ENCODE measurements at regions not wholly inside any gene's neighbourhood (a gene's known extent, or its start where the extent isn't known, plus 50 kb on each side); places are given as distances from the start of the nearest gene placed in this dataset.

DNA sequence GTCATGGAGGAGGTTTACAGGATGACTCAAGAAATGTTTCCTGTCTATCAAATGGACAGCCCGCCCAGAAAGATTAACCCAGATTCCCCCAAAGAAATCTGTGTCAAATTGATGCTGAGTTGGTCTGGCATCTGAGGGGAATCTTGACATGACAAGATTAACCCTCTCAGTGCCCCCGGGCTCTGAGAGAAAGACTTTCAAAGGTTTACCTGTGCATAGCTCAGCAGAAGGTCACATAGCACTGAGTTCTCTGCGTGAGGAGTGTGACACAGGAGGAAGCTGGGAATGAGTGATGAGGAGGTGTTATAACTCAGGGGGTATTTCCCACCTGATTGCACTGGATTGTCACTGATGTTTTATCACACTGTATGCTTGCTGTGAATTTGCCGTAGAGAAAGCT lies 601.2 kb downstream of the DHX35 start:
- no peaks in the 10 kb centered on the region for H3K4me1 ChIP-seq (ENCODE audit: insufficient read depth)
- no peak overlapping the region for H3K4me2 ChIP-seq (ENCODE audit: unreplicated experiment)
- H3K27me3 ChIP-seq (replicated peaks; ENCODE audit: insufficient read depth), result no peaks in the 10 kb centered on the region
- 61 to 63% methylated on average over 4 of the region's 4 CpGs for WGBS, 2 experiments (ENCODE audit: low coverage in 1 of 2, low lambda C conversion rate in 2 of 2, missing lambda C conversion rate in 2 of 2)
- no peaks in the 10 kb centered on the region for H3K36me3 ChIP-seq (ENCODE audit: low read depth)
- DNase-seq, result no peak
- no peak overlapping the region for H2AFZ ChIP-seq
- no peaks in the 10 kb centered on the region for H3K9me2 ChIP-seq (ENCODE audit: insufficient read depth)
- no peaks in the 10 kb centered on the region for H3K79me2 ChIP-seq (ENCODE audit: insufficient read depth)
- no peaks in the 10 kb centered on the region for H3K9me3 ChIP-seq (ENCODE audit: low read depth)
- no peak overlapping the region for H3K9ac ChIP-seq
- no peaks in the 10 kb centered on the region for H4K20me1 ChIP-seq (ENCODE audit: insufficient read depth)
- no peak overlapping the region for H3K4me3 ChIP-seq
- TF ChIP-seq EZH2phosphoT487 (IDR thresholded peaks at IDR 0.05; ENCODE audit: insufficient read depth, low read depth) (no peak), EZH2 (IDR thresholded peaks at IDR 0.05; ENCODE audit: insufficient read depth, poor library complexity, severe bottlenecking) (no peak)
- no peaks in the 10 kb centered on the region for H3F3A ChIP-seq (ENCODE audit: insufficient read depth)
- H3K27ac ChIP-seq, result no peak overlapping the region
- in situ Hi-C loops (cut with MboI), result no loop called here

- H3K9me2 ChIP-seq (ENCODE audit: insufficient read depth), result no peaks in the 10 kb centered on the region
- H3K79me2 ChIP-seq (ENCODE audit: insufficient read depth), result no peaks in the 10 kb centered on the region
- TF ChIP-seq EZH2 (IDR thresholded peaks at IDR 0.05; ENCODE audit: insufficient read depth, poor library complexity, severe bottlenecking) (no peak), EZH2phosphoT487 (IDR thresholded peaks at IDR 0.05; ENCODE audit: insufficient read depth, low read depth) (no peak)
- H3K4me2 ChIP-seq (ENCODE audit: unreplicated experiment), result no peak overlapping the region
- 40 to 42% methylated on average over 3 of the region's 3 CpGs for WGBS, 2 experiments (ENCODE audit: low coverage in 1 of 2, low lambda C conversion rate in 2 of 2, missing lambda C conversion rate in 2 of 2)
- H4K20me1 ChIP-seq (ENCODE audit: insufficient read depth), result no peaks in the 10 kb centered on the region
- H3K4me3 ChIP-seq, result no peak overlapping the region
- H3K9ac ChIP-seq, result no peak overlapping the region
- DNase-seq, result no peak
- H3K4me1 ChIP-seq (ENCODE audit: insufficient read depth), result no peaks in the 10 kb centered on the region
- no peak overlapping the region for H3K27ac ChIP-seq
- H2AFZ ChIP-seq, result no peak overlapping the region
- H3K27me3 ChIP-seq (replicated peaks; ENCODE audit: insufficient read depth), result no peaks in the 10 kb centered on the region
- H3K36me3 ChIP-seq (ENCODE audit: low read depth), result no peaks in the 10 kb centered on the region
- H3K9me3 ChIP-seq (ENCODE audit: low read depth), result no peaks in the 10 kb centered on the region
- no peaks in the 10 kb centered on the region for H3F3A ChIP-seq (ENCODE audit: insufficient read depth)
- in situ Hi-C loops (cut with MboI), result no loop called here
Measured at GRCh38 chr20:39554341-39554740, 592.2 kb downstream of the DHX35 start.

DNA sequence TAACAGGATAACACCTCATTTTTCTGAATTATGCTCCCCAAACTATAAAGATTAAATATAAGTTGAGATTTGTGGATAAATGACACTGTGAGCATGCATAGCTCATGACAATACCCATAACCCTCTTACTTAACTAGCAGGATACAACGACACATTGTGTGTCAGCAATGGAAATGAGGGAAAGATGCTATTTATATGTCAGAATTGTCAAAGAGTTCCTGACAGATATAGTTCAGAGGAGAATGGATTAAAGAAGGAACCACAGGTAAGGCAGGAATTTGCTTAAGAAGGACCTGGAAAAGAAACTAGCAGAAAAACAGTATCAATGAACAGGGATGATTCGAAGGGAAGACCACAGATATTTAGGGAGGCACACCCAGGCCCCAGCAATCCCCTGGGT lies 591.0 kb downstream of the DHX35 start:
- no peaks in the 10 kb centered on the region for H3K27me3 ChIP-seq (replicated peaks; ENCODE audit: insufficient read depth)
- TF ChIP-seq EZH2 (IDR thresholded peaks at IDR 0.05; ENCODE audit: insufficient read depth, poor library complexity, severe bottlenecking) (no peak), EZH2phosphoT487 (IDR thresholded peaks at IDR 0.05; ENCODE audit: insufficient read depth, low read depth) (no peak)
- H3K9me2 ChIP-seq (ENCODE audit: insufficient read depth), result no peaks in the 10 kb centered on the region
- no peaks in the 10 kb centered on the region for H3K79me2 ChIP-seq (ENCODE audit: insufficient read depth)
- H3K9me3 ChIP-seq (ENCODE audit: low read depth), result no peaks in the 10 kb centered on the region
- H3F3A ChIP-seq (ENCODE audit: insufficient read depth), result no peaks in the 10 kb centered on the region
- no peak overlapping the region for H2AFZ ChIP-seq
- no peaks in the 10 kb centered on the region for H3K4me1 ChIP-seq (ENCODE audit: insufficient read depth)
- no peak for DNase-seq
- no peak overlapping the region for H3K4me3 ChIP-seq
- H4K20me1 ChIP-seq (ENCODE audit: insufficient read depth), result no peaks in the 10 kb centered on the region
- no peaks in the 10 kb centered on the region for H3K36me3 ChIP-seq (ENCODE audit: low read depth)
- WGBS, 2 experiments (ENCODE audit: low coverage in 1 of 2, low lambda C conversion rate in 2 of 2, missing lambda C conversion rate in 2 of 2), result 43 to 44% methylated on average over 2 of the region's 2 CpGs
- no peak overlapping the region for H3K9ac ChIP-seq
- H3K27ac ChIP-seq, result no peak overlapping the region
- H3K4me2 ChIP-seq (ENCODE audit: unreplicated experiment), result no peak overlapping the region
- in situ Hi-C loops (cut with MboI), result no loop called here

DNA sequence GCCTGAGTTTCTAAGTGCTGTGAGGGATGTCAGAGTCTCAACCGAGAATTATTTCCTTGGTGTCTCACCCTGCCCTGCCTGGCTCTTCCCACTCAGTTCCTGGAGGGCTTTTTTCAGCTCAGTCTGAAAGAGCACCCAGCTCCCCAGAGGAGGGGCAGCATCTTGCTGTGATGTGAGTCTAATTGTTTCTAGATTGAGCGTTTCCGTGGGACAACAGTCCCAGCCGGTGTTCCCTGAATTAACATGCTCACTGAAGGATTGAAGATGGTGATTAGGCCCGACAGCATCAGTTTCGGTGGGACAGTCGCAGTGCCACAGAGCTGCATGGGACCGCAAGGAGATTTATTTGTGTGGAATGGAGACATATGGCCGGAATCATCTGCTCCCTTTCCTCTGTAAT lies 587.6 kb downstream of the DHX35 start:
- in situ Hi-C loops (cut with MboI), result no loop called here
- no peak overlapping the region for H3K4me2 ChIP-seq (ENCODE audit: unreplicated experiment)

More for the DNA sequence above, 587.6 kb downstream of the DHX35 start:
- Histone ChIP-seq H3K9me3 (ENCODE audit: low read depth) (no peaks in the 10 kb centered on the region), H3K9me2 (ENCODE audit: insufficient read depth) (no peaks in the 10 kb centered on the region), H3K79me2 (ENCODE audit: insufficient read depth) (no peaks in the 10 kb centered on the region), H3K27me3 (replicated peaks; ENCODE audit: insufficient read depth) (no peaks in the 10 kb centered on the region), H3K27ac (no peak overlapping the region), H3K4me1 (ENCODE audit: insufficient read depth) (no peaks in the 10 kb centered on the region), H2AFZ (no peak overlapping the region), H3K9ac (no peak overlapping the region), H3K4me3 (no peak overlapping the region), H4K20me1 (ENCODE audit: insufficient read depth) (no peaks in the 10 kb centered on the region), H3K36me3 (ENCODE audit: low read depth) (no peaks in the 10 kb centered on the region), H3F3A (ENCODE audit: insufficient read depth) (no peaks in the 10 kb centered on the region)
- TF ChIP-seq EZH2phosphoT487 (IDR thresholded peaks at IDR 0.05; ENCODE audit: insufficient read depth, low read depth), result no peak
- TF ChIP-seq EZH2 (IDR thresholded peaks at IDR 0.05; ENCODE audit: insufficient read depth, poor library complexity, severe bottlenecking), result no peak
- DNase-seq, result no peak
- 68 to 76% methylated on average over 9 of the region's 9 CpGs for WGBS, 2 experiments (ENCODE audit: low coverage in 1 of 2, low lambda C conversion rate in 2 of 2, missing lambda C conversion rate in 2 of 2)
